G401.6 (cell line): ENCODE measurements at regions not wholly inside any gene's neighbourhood (a gene's known extent, or its start where the extent isn't known, plus 50 kb on each side); places are given as distances from the start of the nearest gene placed in this dataset.

Source experiments
- FAIRE-seq: peaks from 2 replicates; lab custom pipeline; 2012; peaks lifted over from hg19 to GRCh38; lab: Jason Lieb, UNC

DNA sequence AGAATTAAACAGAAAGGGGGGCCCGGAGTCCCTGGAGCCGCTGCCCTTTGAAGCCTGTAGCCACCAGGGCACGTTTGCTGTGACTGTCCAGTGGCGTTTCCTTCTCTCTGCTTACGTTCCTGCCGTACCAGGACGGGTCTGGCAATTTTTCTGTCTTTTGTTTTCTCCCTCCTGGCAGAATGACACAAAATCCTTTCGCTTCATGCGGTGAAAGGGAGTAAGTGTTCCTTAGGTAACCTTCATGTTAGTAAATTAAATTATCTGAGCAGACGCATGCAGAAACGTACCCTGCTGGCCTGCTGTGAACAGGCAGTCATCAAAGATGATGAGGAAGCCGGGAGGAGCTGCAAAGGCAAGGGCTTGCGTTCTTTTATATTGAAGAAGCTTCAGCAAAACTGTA lies 299.3 kb upstream of the ARGLU1 start:
- no peak for FAIRE-seq

- FAIRE-seq: no peak
Observed at GRCh38 chr13:106865716-106866440, 297.9 kb upstream of the ARGLU1 start.

DNA sequence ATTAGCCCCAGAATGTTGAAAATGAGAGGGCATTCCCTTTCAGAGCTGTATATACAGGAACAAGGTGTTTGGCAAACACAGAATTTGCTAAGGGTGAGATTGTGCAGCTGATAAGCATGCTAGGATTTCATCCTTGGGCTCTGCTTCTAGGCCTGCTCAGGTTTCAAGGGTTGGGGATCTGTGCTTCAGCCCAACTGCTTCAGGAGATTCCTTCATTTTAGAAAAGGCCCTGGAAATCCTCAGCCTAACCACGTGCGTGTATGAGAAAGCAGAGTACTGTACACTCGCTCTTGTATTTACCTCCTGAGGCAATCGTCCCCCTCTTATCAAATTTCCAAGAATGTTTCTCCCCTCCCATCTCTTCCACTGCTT lies 291.6 kb upstream of the ARGLU1 start:
- FAIRE-seq: no peak

DNA sequence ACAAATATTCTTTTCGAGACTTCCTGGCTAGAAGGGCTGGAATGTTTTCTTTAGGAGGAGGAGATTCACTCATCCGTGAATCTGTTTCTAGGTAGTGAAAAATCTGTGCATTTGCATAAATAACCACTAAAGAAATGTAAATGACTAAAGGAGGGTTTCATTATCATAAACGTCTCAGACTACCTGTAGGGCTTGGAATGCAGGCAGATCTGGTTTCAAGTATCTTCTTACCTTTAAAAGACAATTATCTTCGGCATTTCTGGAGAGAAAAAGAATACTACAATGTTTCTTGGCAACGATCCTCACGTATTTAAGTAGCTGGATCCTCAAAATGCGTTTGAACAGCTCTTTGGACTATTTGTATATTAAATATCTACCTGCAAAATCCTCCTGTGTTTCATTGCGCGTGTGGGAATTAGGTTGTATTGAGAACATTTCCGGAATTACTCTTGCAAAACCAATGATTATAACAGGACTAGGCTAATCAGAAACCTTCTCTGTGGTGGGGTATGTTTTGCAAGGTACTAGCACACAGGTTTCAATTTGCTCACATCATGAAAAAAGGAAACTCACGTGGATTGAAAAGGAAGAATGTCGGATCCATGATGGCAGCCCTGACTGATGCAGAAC lies 291.1 kb upstream of the ARGLU1 start:
- FAIRE-seq: no peak

- no peak for FAIRE-seq
Observed at GRCh38 chr13:106852436-106852835, 284.5 kb upstream of the ARGLU1 start.

GRCh38 chr13:106850973-106851650 lies 283.2 kb upstream of the ARGLU1 start:
- FAIRE-seq: no peak

DNA sequence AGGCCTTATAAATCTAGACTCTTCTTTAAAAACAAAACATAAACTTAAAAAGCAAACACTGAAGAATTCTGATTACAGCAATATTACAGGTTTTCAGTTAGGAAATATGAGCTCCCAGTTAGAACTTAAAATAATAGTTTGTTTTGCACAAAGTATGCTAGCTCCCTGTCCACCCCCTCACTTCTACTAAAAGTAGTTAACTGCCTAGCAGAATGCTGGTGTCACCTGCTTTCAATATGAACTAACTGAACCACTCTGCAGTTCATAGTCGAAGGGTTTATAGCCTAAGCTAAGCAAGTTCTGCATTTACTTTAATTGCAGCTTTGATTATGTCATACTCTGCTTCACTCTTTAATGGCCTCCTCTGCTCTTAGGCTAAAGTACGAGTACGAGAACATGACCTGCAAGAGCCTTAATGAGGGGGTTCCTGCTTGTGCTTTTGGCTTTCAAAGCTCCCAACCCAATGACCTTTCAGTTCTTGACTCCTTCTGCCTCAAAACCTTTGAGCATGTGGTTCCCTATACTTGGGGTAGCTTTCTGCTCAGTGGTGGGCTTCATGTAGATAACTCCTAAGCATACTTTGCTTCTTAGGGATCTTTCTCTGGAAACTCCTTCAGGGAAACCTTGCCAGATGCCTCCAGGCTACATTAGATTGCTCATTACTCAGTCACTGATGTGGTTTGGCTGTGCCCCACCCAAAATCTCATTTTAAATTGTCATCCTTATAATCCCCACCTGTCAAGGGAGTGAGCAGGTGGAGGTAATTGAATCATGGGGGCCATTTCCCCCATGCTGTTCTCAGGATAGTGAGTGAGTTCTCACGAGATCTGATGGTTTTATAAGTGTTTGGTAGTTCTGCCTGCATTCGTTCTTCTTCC lies 278.9 kb upstream of the ARGLU1 start:
- FAIRE-seq: no peak

DNA sequence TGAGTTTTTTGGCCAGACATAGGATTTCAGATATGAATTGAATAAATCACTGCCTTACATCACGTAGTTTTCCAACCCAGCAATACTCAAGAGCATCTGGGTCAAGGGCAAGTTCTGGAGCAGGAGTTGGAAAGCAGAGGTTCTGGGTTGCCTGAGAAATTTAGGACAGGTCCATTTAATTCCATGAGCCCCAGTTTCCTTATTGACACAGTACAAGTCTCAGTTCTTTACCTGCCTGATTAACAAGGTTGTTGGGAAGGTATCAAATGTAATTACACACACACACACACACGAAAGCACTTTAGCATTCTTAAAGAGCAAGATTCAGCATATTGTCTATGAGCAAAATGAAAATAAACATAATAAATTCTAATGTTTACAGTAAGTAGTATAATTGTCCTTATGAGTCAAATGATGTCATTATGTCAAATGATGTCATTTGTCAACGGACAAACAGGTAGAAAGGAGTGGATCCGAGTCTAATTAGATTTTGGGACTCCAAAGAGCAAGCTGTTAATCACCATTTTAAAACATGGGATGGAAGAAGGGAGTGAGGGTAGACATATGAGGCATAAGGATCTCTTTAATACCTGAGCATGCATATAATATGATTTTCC lies 268.4 kb upstream of the ARGLU1 start:
- FAIRE-seq: no peak

GRCh38 chr13:106835477-106835876 lies 267.5 kb upstream of the ARGLU1 start:
- no peak for FAIRE-seq

DNA sequence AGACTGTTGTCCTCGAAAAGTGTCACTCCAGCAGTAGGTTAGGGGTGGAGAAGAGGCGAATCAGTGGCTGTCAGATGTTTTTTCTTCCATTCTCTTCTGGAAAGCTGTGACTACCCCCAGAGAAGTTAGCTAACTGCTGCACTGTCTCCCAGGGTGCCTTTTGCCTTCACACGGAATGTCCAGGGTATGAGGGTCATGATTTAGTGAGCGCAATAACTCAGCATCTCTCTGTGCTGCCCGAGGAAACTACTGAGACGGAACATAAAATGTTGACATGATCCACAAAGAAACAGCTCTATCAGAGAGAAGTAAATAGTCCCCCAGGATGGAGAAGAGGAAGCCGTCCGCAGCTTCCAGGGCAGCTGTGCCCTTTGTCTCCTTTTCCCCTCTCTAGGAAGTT lies 254.0 kb upstream of the ARGLU1 start:
- FAIRE-seq: no peak

- no peak for FAIRE-seq
Observed at GRCh38 chr13:106819413-106820180, 251.7 kb upstream of the ARGLU1 start.

DNA sequence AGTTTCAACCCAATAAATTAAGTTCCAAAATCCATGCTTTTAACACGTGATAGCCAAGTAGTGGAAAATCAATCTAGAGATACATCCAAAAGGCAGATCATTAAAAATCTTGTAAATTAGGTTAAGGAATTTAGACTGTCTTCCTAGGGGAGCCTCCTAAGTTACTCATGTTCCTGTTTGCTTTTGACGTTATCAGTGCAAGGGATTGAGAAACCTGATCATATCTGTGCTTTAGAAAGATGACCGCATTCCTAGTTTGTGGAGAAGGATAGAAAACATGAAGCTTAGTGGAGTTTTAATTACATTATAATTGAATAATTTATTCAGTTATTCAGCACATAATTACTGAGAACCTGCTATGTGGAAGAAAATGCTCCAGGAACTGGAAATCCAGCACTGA lies 251.0 kb upstream of the ARGLU1 start:
- no peak for FAIRE-seq

- FAIRE-seq: no peak
Observed at GRCh38 chr13:106815545-106815944, 247.6 kb upstream of the ARGLU1 start.

GRCh38 chr13:106814463-106814862 lies 246.5 kb upstream of the ARGLU1 start:
- no peak for FAIRE-seq

GRCh38 chr13:106810069-106810468 lies 242.1 kb upstream of the ARGLU1 start:
- no peak for FAIRE-seq

GRCh38 chr13:106804991-106805390 lies 237.1 kb upstream of the ARGLU1 start:
- no peak for FAIRE-seq

DNA sequence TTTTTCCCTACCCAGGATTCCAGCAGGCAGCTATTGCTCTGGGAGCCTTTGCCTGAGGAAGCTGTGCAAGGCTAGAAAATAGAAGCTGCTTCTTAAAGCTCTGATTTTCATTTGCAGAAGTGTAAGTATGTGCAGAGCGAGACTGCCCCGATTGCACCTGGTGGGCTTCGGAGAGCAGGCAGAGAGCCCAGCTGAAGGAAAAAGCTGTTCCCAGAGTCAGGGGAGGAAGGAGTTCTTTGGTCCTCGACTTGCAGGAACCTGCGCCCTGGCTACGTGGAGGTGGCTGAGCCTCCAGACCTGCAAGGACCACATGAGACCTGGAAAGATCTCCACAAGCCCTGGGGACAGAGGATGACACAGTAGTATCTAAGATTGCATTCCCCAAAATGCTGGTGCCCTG lies 235.0 kb upstream of the ARGLU1 start:
- FAIRE-seq: no peak

GRCh38 chr13:106799781-106800335 lies 231.9 kb upstream of the ARGLU1 start:
- FAIRE-seq: no peak

- FAIRE-seq: no peak
Observed at GRCh38 chr13:106797081-106797640, 229.2 kb upstream of the ARGLU1 start.

DNA sequence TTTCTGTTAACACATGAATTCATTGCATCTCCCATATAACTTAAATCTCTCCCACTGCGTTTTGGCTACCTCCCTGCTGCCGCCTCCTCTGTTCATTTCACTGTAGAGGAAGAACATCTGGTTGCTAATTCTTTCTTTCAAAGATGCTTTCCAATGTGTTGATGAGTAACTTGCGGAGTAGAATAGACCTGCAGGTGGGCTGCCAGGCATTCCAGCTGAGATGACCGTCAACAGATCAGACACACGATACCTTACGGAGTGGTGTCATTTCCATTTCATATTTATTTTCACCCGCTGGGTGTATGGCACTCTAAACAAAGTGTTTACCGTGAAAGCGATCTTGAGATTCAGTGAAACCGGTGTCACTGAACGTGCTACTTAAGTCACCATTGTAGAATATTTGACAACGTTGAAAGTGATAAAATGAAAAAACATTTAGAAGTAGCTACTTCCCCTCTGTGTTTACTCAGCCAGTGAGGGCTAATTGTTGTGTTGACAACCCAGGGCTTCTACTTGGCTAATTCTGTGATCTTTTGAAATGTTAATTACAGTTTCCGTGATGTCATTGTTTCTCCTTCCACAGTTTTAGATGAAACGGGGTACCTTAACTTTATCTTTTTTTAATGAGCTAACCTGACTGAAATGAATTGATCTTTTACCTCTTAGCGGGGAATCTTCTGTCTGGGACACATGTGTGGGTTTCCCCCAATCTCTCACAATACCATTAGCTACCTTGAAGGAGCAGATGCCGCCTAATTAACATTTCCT lies 228.5 kb upstream of the ARGLU1 start:
- no peak for FAIRE-seq
